HG02588 (cell line): ENCODE measurements at regions not wholly inside any gene's neighbourhood (a gene's known extent, or its start where the extent isn't known, plus 50 kb on each side); places are given as distances from the start of the nearest gene placed in this dataset.
"Not testable (repeated sequence)": the region's sequence is repeated elsewhere in the genome, so short reads cannot be mapped to it uniquely, and the experiment has no call there.

Source experiments
- ATAC-seq: cut with Tn5 transposase; IDR thresholded peaks from one replicate; pipeline ENCODE4 v1.9.1; 2021; ENCODE audit warnings: mild to moderate bottlenecking, moderate library complexity; ENCODE audit not compliant: unreplicated experiment

GRCh38 chr2:91568391-91569338, 2877.2 kb downstream of the RPIA start:
- ATAC-seq = not testable (repeated sequence)

- not testable (repeated sequence) for ATAC-seq
Measured at GRCh38 chr2:91571239-91571923, 2879.9 kb downstream of the RPIA start.

GRCh38 chr2:91573018-91573417, 2881.5 kb downstream of the RPIA start:
- ATAC-seq = not testable (repeated sequence)

GRCh38 chr2:91573755-91574154, 2882.3 kb downstream of the RPIA start:
- not testable (repeated sequence) for ATAC-seq

- not testable (repeated sequence) for ATAC-seq
Measured at GRCh38 chr2:91574255-91574654, 2882.8 kb downstream of the RPIA start.

- not testable (repeated sequence) for ATAC-seq
Measured at GRCh38 chr2:91575701-91576100, 2884.2 kb downstream of the RPIA start.

GRCh38 chr2:91577406-91577805, 2885.9 kb downstream of the RPIA start:
- ATAC-seq = not testable (repeated sequence)

GRCh38 chr2:91578678-91579077, 2887.2 kb downstream of the RPIA start:
- not testable (repeated sequence) for ATAC-seq

- not testable (repeated sequence) for ATAC-seq
Measured at GRCh38 chr2:91579555-91579954, 2888.1 kb downstream of the RPIA start.

GRCh38 chr2:91580043-91580442, 2888.6 kb downstream of the RPIA start:
- not testable (repeated sequence) for ATAC-seq

GRCh38 chr2:91587098-91587497, 2895.6 kb downstream of the RPIA start:
- ATAC-seq = not testable (repeated sequence)

GRCh38 chr2:91587908-91588535, 2896.5 kb downstream of the RPIA start:
- ATAC-seq = not testable (repeated sequence)

GRCh38 chr2:91588782-91589223, 2897.3 kb downstream of the RPIA start:
- not testable (repeated sequence) for ATAC-seq

GRCh38 chr2:91589454-91590328, 2898.2 kb downstream of the RPIA start:
- ATAC-seq = not testable (repeated sequence)

- ATAC-seq = not testable (repeated sequence)
Measured at GRCh38 chr2:91590381-91590780, 2898.9 kb downstream of the RPIA start.

- not testable (repeated sequence) for ATAC-seq
Measured at GRCh38 chr2:91591066-91591465, 2899.6 kb downstream of the RPIA start.

- ATAC-seq = not testable (repeated sequence)
Measured at GRCh38 chr2:91597436-91597835, 2906.0 kb downstream of the RPIA start.

- not testable (repeated sequence) for ATAC-seq
Measured at GRCh38 chr2:91598519-91598918, 2907.0 kb downstream of the RPIA start.

GRCh38 chr2:91599000-91599399, 2907.5 kb downstream of the RPIA start:
- not testable (repeated sequence) for ATAC-seq

GRCh38 chr2:91602860-91603259, 2911.4 kb downstream of the RPIA start:
- not testable (repeated sequence) for ATAC-seq
